Right atrium auricular region (tissue), 2 donors: ENCODE measurements at regions not wholly inside any gene's neighbourhood (a gene's known extent, or its start where the extent isn't known, plus 50 kb on each side); places are given as distances from the start of the nearest gene placed in this dataset.
"Not testable (repeated sequence)": the region's sequence is repeated elsewhere in the genome, so short reads cannot be mapped to it uniquely, and the experiment has no call there.

Source experiments
- DNase-seq: peaks from one replicate; pipeline ENCODE4 v3.0.0-alpha.2; 2019; ENCODE audit warnings: low spot score
- H3K27ac ChIP-seq, 2 donors: fragments of 200-600 bp; sonication (generic); 1 replicate in 1 of 2; 2 replicates in 1 of 2; pipeline ENCODE4 v1.5.1; 2016 to 2019
- H3K27me3 ChIP-seq, 2 donors: fragments of 200-600 bp; sonication (generic); one replicate each; pipeline versions ENCODE4 v1.5.1 to v1.6.0; 2017 to 2019
- H3K36me3 ChIP-seq: fragments of 200-600 bp; sonication (generic); one replicate; pipeline ENCODE4 v1.5.1; 2016
- H3K4me1 ChIP-seq, 2 donors: fragments of 200-600 bp; sonication (generic); one replicate each; pipeline versions ENCODE4 v1.5.1 to v1.6.0; 2017 to 2019
- H3K4me3 ChIP-seq, 2 donors: fragments of 200-600 bp; sonication (generic); 1 replicate in 1 of 2; 2 replicates in 1 of 2; pipeline ENCODE4 v1.5.1; 2017 to 2019; ENCODE audit warnings: mild to moderate bottlenecking in 1 of 2, moderate library complexity in 1 of 2
- H3K9me3 ChIP-seq, 2 donors: fragments of 200-600 bp; sonication (generic); one replicate each; pipeline ENCODE4 v1.5.1; 2019
- CTCF ChIP-seq, 2 donors: fragments of 200-600 bp; sonication (generic); IDR thresholded peaks; one replicate each; pipeline ENCODE4 v1.5.1; 2019; ENCODE audit warnings: antibody characterized with exemption in 2 of 2

- no peak overlapping the region for H3K4me3 ChIP-seq
- no peaks in the 10 kb centered on the region for H3K9me3 ChIP-seq
- H3K27ac ChIP-seq, result no peak overlapping the region
- TF ChIP-seq CTCF (IDR thresholded peaks at IDR 0.05), result no peak
- no peaks in the 10 kb centered on the region for H3K4me1 ChIP-seq
- H3K27me3 ChIP-seq, result no peaks in the 10 kb centered on the region
- H3K36me3 ChIP-seq, result peaks cover 22% of the 10 kb centered on the region
- no peak for DNase-seq
Observed at GRCh38 chr7:112958775-112959174, 127.9 kb downstream of the GPR85 start.

- Histone ChIP-seq H3K9me3 (no peaks in the 10 kb centered on the region), H3K27me3 (no peaks in the 10 kb centered on the region), H3K4me1 (no peaks in the 10 kb centered on the region), H3K36me3 (peaks cover 31% of the 10 kb centered on the region), H3K4me3 (no peak overlapping the region), H3K27ac (no peak overlapping the region)
- DNase-seq, result no peak
- no peak for TF ChIP-seq CTCF (IDR thresholded peaks at IDR 0.05)
Observed at GRCh38 chr7:112957901-112958300, 128.7 kb downstream of the GPR85 start.

- not testable (repeated sequence) for H3K9me3 ChIP-seq, DNase-seq
Observed at GRCh38 chr7:112953031-112953430, 133.6 kb downstream of the GPR85 start.

GRCh38 chr7:112951070-112951469, 135.6 kb downstream of the GPR85 start:
- no peak for TF ChIP-seq CTCF (IDR thresholded peaks at IDR 0.05)
- Histone ChIP-seq H3K4me3 (no peak overlapping the region), H3K27me3 (no peaks in the 10 kb centered on the region), H3K36me3 (peaks cover 30% of the 10 kb centered on the region), H3K4me1 (no peaks in the 10 kb centered on the region), H3K27ac (no peak overlapping the region), H3K9me3 (no peaks in the 10 kb centered on the region)
- DNase-seq, result no peak

More at GRCh38 chr7:112953031-112953430, 133.6 kb downstream of the GPR85 start:
- not testable (repeated sequence) for H3K27me3 ChIP-seq, H3K4me3 ChIP-seq, H3K4me1 ChIP-seq, H3K27ac ChIP-seq
- peaks cover 35% of the 10 kb centered on the region for H3K36me3 ChIP-seq

GRCh38 chr7:112949682-112950081, 136.9 kb downstream of the GPR85 start:
- not testable (repeated sequence) for DNase-seq, H3K27ac ChIP-seq, H3K9me3 ChIP-seq, H3K4me1 ChIP-seq, H3K4me3 ChIP-seq, H3K27me3 ChIP-seq
- H3K36me3 ChIP-seq, result peaks cover 19% of the 10 kb centered on the region

- H3K9me3 ChIP-seq, result no peaks in the 10 kb centered on the region
- DNase-seq, result no peak
- H3K36me3 ChIP-seq, result no peaks in the 10 kb centered on the region
- TF ChIP-seq CTCF (IDR thresholded peaks at IDR 0.05), result no peak
- H3K27ac ChIP-seq, result no peak overlapping the region
- H3K4me1 ChIP-seq, result no peaks in the 10 kb centered on the region
- H3K4me3 ChIP-seq, result no peak overlapping the region
- no peaks in the 10 kb centered on the region for H3K27me3 ChIP-seq
Observed at GRCh38 chr7:112946350-112946749, 140.3 kb downstream of the GPR85 start.

GRCh38 chr7:112945046-112945445, 141.6 kb downstream of the GPR85 start:
- Histone ChIP-seq H3K4me3 (no peak overlapping the region), H3K36me3 (no peaks in the 10 kb centered on the region), H3K27ac (no peak overlapping the region), H3K4me1 (peaks cover 0 to 6% of the 10 kb centered on the region in 2 donors), H3K9me3 (no peaks in the 10 kb centered on the region), H3K27me3 (no peaks in the 10 kb centered on the region)
- TF ChIP-seq CTCF (IDR thresholded peaks at IDR 0.05), result no peak
- DNase-seq, result no peak
